Skeletal muscle satellite cell (primary cell): ENCODE measurements at regions not wholly inside any gene's neighbourhood (a gene's known extent, or its start where the extent isn't known, plus 50 kb on each side); places are given as distances from the start of the nearest gene placed in this dataset.

Experiments used
- H3K27me3 ChIP-seq: 2 replicates; pipeline ENCODE4 v1.7.0; 2013; ENCODE audit warnings: low read length; ENCODE audit not compliant: control insufficient read depth, insufficient read depth
- H3K36me3 ChIP-seq: 2 replicates; pipeline ENCODE4 v1.7.0; 2013; ENCODE audit warnings: mild to moderate bottlenecking, control low read depth, low read length; ENCODE audit not compliant: insufficient read depth
- H3K4me1 ChIP-seq: 2 replicates; pipeline ENCODE4 v1.7.0; 2013; ENCODE audit warnings: low read length; ENCODE audit not compliant: control insufficient read depth, insufficient read depth
- H3K4me2 ChIP-seq: 2 replicates; pipeline ENCODE4 v1.7.0; 2013; ENCODE audit warnings: mild to moderate bottlenecking, low read length
- H3K4me3 ChIP-seq: 2 replicates; pipeline ENCODE4 v1.7.0; 2013; ENCODE audit warnings: low read length
- H3K9ac ChIP-seq: 2 replicates; pipeline ENCODE4 v1.7.0; 2013; ENCODE audit warnings: mild to moderate bottlenecking, low read depth, low read length, moderate library complexity
- H3K9me3 ChIP-seq: replicated peaks from 2 replicates; pipeline ENCODE4 v1.7.0; 2013; ENCODE audit warnings: mild to moderate bottlenecking, control low read depth, low read length

GRCh38 chr1:157407917-157408525 is 144.3 kb downstream of the FCRL5 start:
- no peak overlapping the region for H3K4me2 ChIP-seq
- H3K4me1 ChIP-seq, result no peaks in the 10 kb centered on the region
- H3K27me3 ChIP-seq, result peaks cover 3% of the 10 kb centered on the region
- no peaks in the 10 kb centered on the region for H3K9me3 ChIP-seq
- no peak overlapping the region for H3K9ac ChIP-seq
- no peaks in the 10 kb centered on the region for H3K36me3 ChIP-seq
- no peak overlapping the region for H3K4me3 ChIP-seq

GRCh38 chr1:157407367-157407766 is 144.9 kb downstream of the FCRL5 start:
- no peaks in the 10 kb centered on the region for H3K4me1 ChIP-seq
- no peaks in the 10 kb centered on the region for H3K9me3 ChIP-seq
- H3K4me3 ChIP-seq, result no peak overlapping the region
- H3K4me2 ChIP-seq, result no peak overlapping the region
- no peak overlapping the region for H3K9ac ChIP-seq
- H3K36me3 ChIP-seq, result no peaks in the 10 kb centered on the region
- H3K27me3 ChIP-seq, result peaks cover 8% of the 10 kb centered on the region

GRCh38 chr1:157405662-157406061 is 146.7 kb downstream of the FCRL5 start:
- H3K9me3 ChIP-seq, result no peaks in the 10 kb centered on the region
- peaks cover 14% of the 10 kb centered on the region for H3K27me3 ChIP-seq
- no peak overlapping the region for H3K4me3 ChIP-seq
- no peaks in the 10 kb centered on the region for H3K4me1 ChIP-seq
- no peak overlapping the region for H3K9ac ChIP-seq
- no peaks in the 10 kb centered on the region for H3K36me3 ChIP-seq
- no peak overlapping the region for H3K4me2 ChIP-seq

- Histone ChIP-seq H3K9ac (no peak overlapping the region), H3K36me3 (no peaks in the 10 kb centered on the region), H3K9me3 (no peaks in the 10 kb centered on the region), H3K4me2 (no peak overlapping the region), H3K4me1 (no peaks in the 10 kb centered on the region), H3K4me3 (no peak overlapping the region), H3K27me3 (peaks cover 11% of the 10 kb centered on the region)
Measured at GRCh38 chr1:157404614-157405013, 147.7 kb downstream of the FCRL5 start.

GRCh38 chr1:157404063-157404501 is 148.2 kb downstream of the FCRL5 start:
- H3K36me3 ChIP-seq, result no peaks in the 10 kb centered on the region
- H3K9ac ChIP-seq, result no peak overlapping the region
- no peak overlapping the region for H3K4me2 ChIP-seq
- H3K4me3 ChIP-seq, result no peak overlapping the region
- no peaks in the 10 kb centered on the region for H3K9me3 ChIP-seq
- no peaks in the 10 kb centered on the region for H3K4me1 ChIP-seq
- peaks cover 11% of the 10 kb centered on the region for H3K27me3 ChIP-seq

- Histone ChIP-seq H3K4me2 (no peak overlapping the region), H3K4me3 (no peak overlapping the region), H3K4me1 (no peaks in the 10 kb centered on the region), H3K9me3 (no peaks in the 10 kb centered on the region), H3K36me3 (no peaks in the 10 kb centered on the region), H3K27me3 (peaks cover 11% of the 10 kb centered on the region), H3K9ac (no peak overlapping the region)
Measured at GRCh38 chr1:157403608-157404007, 148.7 kb downstream of the FCRL5 start.

- Histone ChIP-seq H3K4me2 (no peak overlapping the region), H3K4me1 (no peaks in the 10 kb centered on the region), H3K36me3 (no peaks in the 10 kb centered on the region), H3K9me3 (no peaks in the 10 kb centered on the region), H3K27me3 (peaks cover 11% of the 10 kb centered on the region), H3K4me3 (no peak overlapping the region), H3K9ac (no peak overlapping the region)
Measured at GRCh38 chr1:157403203-157403602, 149.1 kb downstream of the FCRL5 start.

- Histone ChIP-seq H3K27me3 (peaks cover 11% of the 10 kb centered on the region), H3K36me3 (no peaks in the 10 kb centered on the region), H3K4me2 (no peak overlapping the region), H3K9ac (no peak overlapping the region), H3K9me3 (no peaks in the 10 kb centered on the region), H3K4me3 (no peak overlapping the region), H3K4me1 (no peaks in the 10 kb centered on the region)
Measured at GRCh38 chr1:157400766-157401165, 151.5 kb downstream of the FCRL5 start.

GRCh38 chr1:157399984-157400382 is 152.3 kb downstream of the FCRL5 start:
- Histone ChIP-seq H3K9ac (no peak overlapping the region), H3K4me3 (no peak overlapping the region), H3K4me2 (no peak overlapping the region), H3K4me1 (no peaks in the 10 kb centered on the region), H3K36me3 (no peaks in the 10 kb centered on the region), H3K9me3 (no peaks in the 10 kb centered on the region), H3K27me3 (peaks cover 11% of the 10 kb centered on the region)

GRCh38 chr1:157399343-157399983 is 152.9 kb downstream of the FCRL5 start:
- Histone ChIP-seq H3K9me3 (no peaks in the 10 kb centered on the region), H3K27me3 (peaks cover 11% of the 10 kb centered on the region), H3K9ac (no peak overlapping the region), H3K4me1 (no peaks in the 10 kb centered on the region), H3K4me2 (no peak overlapping the region), H3K36me3 (no peaks in the 10 kb centered on the region), H3K4me3 (no peak overlapping the region)

- Histone ChIP-seq H3K36me3 (no peaks in the 10 kb centered on the region), H3K4me2 (peak overlapping the region; percentile 45), H3K27me3 (peaks cover 7% of the 10 kb centered on the region), H3K4me1 (peaks cover 15% of the 10 kb centered on the region), H3K9me3 (no peaks in the 10 kb centered on the region), H3K9ac (no peak overlapping the region), H3K4me3 (no peak overlapping the region)
Measured at GRCh38 chr1:157390651-157391050, 161.7 kb downstream of the FCRL5 start.

- no peaks in the 10 kb centered on the region for H3K36me3 ChIP-seq
- H3K4me1 ChIP-seq, result peaks cover 15% of the 10 kb centered on the region
- H3K27me3 ChIP-seq, result peaks cover 8% of the 10 kb centered on the region
- H3K9ac ChIP-seq, result no peak overlapping the region
- no peak overlapping the region for H3K4me2 ChIP-seq
- H3K4me3 ChIP-seq, result no peak overlapping the region
- H3K9me3 ChIP-seq, result no peaks in the 10 kb centered on the region
Measured at GRCh38 chr1:157388057-157388456, 164.3 kb downstream of the FCRL5 start.
